Common myeloid progenitor, CD34-positive (primary cell): ENCODE measurements at regions not wholly inside any gene's neighbourhood (a gene's known extent, or its start where the extent isn't known, plus 50 kb on each side); places are given as distances from the start of the nearest gene placed in this dataset.

Experiments used
- CTCF ChIA-PET: fragments of 350-600 bp; sonication (Branson Sonifier 250); formaldehyde crosslinking; loops from one replicate; lab custom pipeline; 2021; ENCODE audit warnings: antibody characterized with exemption; lab: Charles Lee
- POLR2A ChIA-PET: fragments of 350-600 bp; sonication (Branson Sonifier 250); formaldehyde crosslinking; loops from one replicate; lab custom pipeline; 2021; ENCODE audit warnings: antibody characterized with exemption; lab: Charles Lee
- DNase-seq, 3 donors: peaks; one replicate each; pipeline versions ENCODE4 v3.0.0 to v3.0.0-alpha.2; 2013
- H3K27ac ChIP-seq, 2 experiments: 1 replicate in 1 of 2; 2 replicates in 1 of 2; pipeline ENCODE4 v1.7.0; 2013; ENCODE audit warnings: inconsistent platforms in 2 of 2, low read length in 2 of 2, mild to moderate bottlenecking in 2 of 2, low read depth in 1 of 2, moderate library complexity in 1 of 2; ENCODE audit not compliant: severe bottlenecking in 2 of 2, insufficient read depth in 1 of 2, poor library complexity in 1 of 2
- H3K27me3 ChIP-seq, 5 experiments: replicated peaks in 2 of 5; 1 replicate in 3 of 5; 2 replicates in 2 of 5; pipeline versions ENCODE4 v1.6.1 to v1.7.0; 2013; ENCODE audit warnings: low read length in 4 of 5, mild to moderate bottlenecking in 2 of 5, moderate library complexity in 2 of 5, inconsistent platforms in 1 of 5; ENCODE audit not compliant: insufficient read depth in 5 of 5, control insufficient read depth in 4 of 5
- H3K36me3 ChIP-seq, 4 experiments: 1 replicate in 2 of 4; 2 replicates in 2 of 4; pipeline versions ENCODE4 v1.6.1 to v1.7.0; 2013; ENCODE audit warnings: low read length in 3 of 4, control low read depth in 1 of 4, mild to moderate bottlenecking in 1 of 4; ENCODE audit not compliant: control insufficient read depth in 4 of 4, insufficient read depth in 4 of 4
- H3K4me1 ChIP-seq, 4 experiments: 1 replicate in 3 of 4; 2 replicates in 1 of 4; pipeline versions ENCODE4 v1.6.1 to v1.7.1; 2013; ENCODE audit warnings: low read length in 3 of 4, mild to moderate bottlenecking in 3 of 4, control low read depth in 1 of 4, inconsistent platforms in 1 of 4, moderate library complexity in 1 of 4; ENCODE audit not compliant: control insufficient read depth in 4 of 4, insufficient read depth in 4 of 4; ENCODE audit errors: control extremely low read depth in 1 of 4
- H3K4me3 ChIP-seq, 7 experiments: 1 replicate in 4 of 7; 2 replicates in 3 of 7; pipeline versions ENCODE4 v1.5.1 to v1.7.0; 2013; ENCODE audit warnings: mild to moderate bottlenecking in 7 of 7, low read length in 6 of 7, moderate library complexity in 6 of 7, inconsistent platforms in 2 of 7, low read depth in 2 of 7, control low read depth in 1 of 7; ENCODE audit not compliant: insufficient read depth in 4 of 7, control insufficient read depth in 1 of 7; ENCODE audit errors: extremely low read depth in 1 of 7
- H3K9me3 ChIP-seq, 5 experiments: 1 replicate in 4 of 5; 2 replicates in 1 of 5; pipeline versions ENCODE4 v1.6.1 to v1.7.1; 2013; ENCODE audit warnings: low read length in 4 of 5, mild to moderate bottlenecking in 2 of 5, inconsistent platforms in 1 of 5, low read depth in 1 of 5, moderate library complexity in 1 of 5; ENCODE audit not compliant: control insufficient read depth in 4 of 5, insufficient read depth in 2 of 5; ENCODE audit errors: control extremely low read depth in 1 of 5
- WGBS: methylation state at CpG from one replicate; pipeline ENCODE4 v1.1.5; 2013; ENCODE audit not compliant: insufficient coverage; 5-methylcytosine and 5-hydroxymethylcytosine counted together

- peaks cover 0 to 36% (median 5%) of the 10 kb centered on the region in 5 experiments for H3K27me3 ChIP-seq
- no CpG with 5 or more reads among the region's 2 CpGs for WGBS
- ChIA-PET CTCF (interaction anchor here (0.7 kb wide), 1 partner anchor 194 kb away, joined by 4 read pairs; no protein-coding TSS in a partner anchor), POLR2A (no interaction called here)
- no peaks in the 10 kb centered on the region for H3K4me1 ChIP-seq
- no peaks in the 10 kb centered on the region for H3K36me3 ChIP-seq
- no peak overlapping the region for H3K27ac ChIP-seq
- DNase-seq = no peak
- peaks cover 0 to 12% (median 2%) of the 10 kb centered on the region in 5 experiments for H3K9me3 ChIP-seq
- H3K4me3 ChIP-seq = no peak overlapping the region
Measured at GRCh38 chr1:22309572-22309971, 142.1 kb upstream of the ZBTB40 start.

GRCh38 chr1:22311461-22311860 is 140.2 kb upstream of the ZBTB40 start:
- no peak for DNase-seq
- CTCF ChIA-PET = no interaction called here
- peaks cover 0 to 9% (median 0%) of the 10 kb centered on the region in 5 experiments for H3K9me3 ChIP-seq
- peaks cover 0 to 28% (median 5%) of the 10 kb centered on the region in 5 experiments for H3K27me3 ChIP-seq
- H3K4me3 ChIP-seq = no peak overlapping the region
- no peak overlapping the region for H3K27ac ChIP-seq
- POLR2A ChIA-PET = no interaction called here
- 97% methylated on average over 6 of the region's 6 CpGs for WGBS
- no peaks in the 10 kb centered on the region for H3K4me1 ChIP-seq
- H3K36me3 ChIP-seq = no peaks in the 10 kb centered on the region

- H3K27me3 ChIP-seq = peaks cover 0 to 29% (median 5%) of the 10 kb centered on the region in 5 experiments
- no peaks in the 10 kb centered on the region for H3K36me3 ChIP-seq
- 95% methylated on average over 8 of the region's 8 CpGs for WGBS
- POLR2A ChIA-PET = no interaction called here
- CTCF ChIA-PET = interaction anchor here (1.1 to 1.7 kb wide), 2 partner anchors 14 to 16 kb away, joined by 3 to 4 read pairs; no protein-coding TSS in a partner anchor
- H3K4me3 ChIP-seq = no peak overlapping the region
- no peak for DNase-seq
- H3K9me3 ChIP-seq = peaks cover 0 to 6% (median 0%) of the 10 kb centered on the region in 5 experiments
- H3K27ac ChIP-seq = no peak overlapping the region
- H3K4me1 ChIP-seq = no peaks in the 10 kb centered on the region
Measured at GRCh38 chr1:22313321-22313720, 138.3 kb upstream of the ZBTB40 start.

- 96% methylated on average over 11 of the region's 11 CpGs for WGBS
- CTCF ChIA-PET = no interaction called here
- Histone ChIP-seq H3K27me3 (peaks cover 0 to 29% (median 3%) of the 10 kb centered on the region in 5 experiments), H3K9me3 (peaks cover 0 to under 1% (median 0%) of the 10 kb centered on the region in 5 experiments), H3K36me3 (no peaks in the 10 kb centered on the region), H3K27ac (no peak overlapping the region), H3K4me1 (no peaks in the 10 kb centered on the region), H3K4me3 (no peak overlapping the region)
- no peak for DNase-seq
- POLR2A ChIA-PET = no interaction called here
Measured at GRCh38 chr1:22314706-22315105, 136.9 kb upstream of the ZBTB40 start.

- ChIA-PET CTCF (no interaction called here), POLR2A (no interaction called here)
- no peaks in the 10 kb centered on the region for H3K9me3 ChIP-seq
- no peaks in the 10 kb centered on the region for H3K36me3 ChIP-seq
- H3K4me1 ChIP-seq = no peaks in the 10 kb centered on the region
- DNase-seq = no peak
- H3K4me3 ChIP-seq = no peak overlapping the region
- H3K27ac ChIP-seq = no peak overlapping the region
- WGBS = 91% methylated on average over 20 of the region's 21 CpGs
- peaks cover 0 to 26% (median 7%) of the 10 kb centered on the region in 5 experiments for H3K27me3 ChIP-seq
Measured at GRCh38 chr1:22315315-22316078, 136.2 kb upstream of the ZBTB40 start.

- peak; percentile 5 to 22 (median 14) for DNase-seq
- Histone ChIP-seq H3K36me3 (no peaks in the 10 kb centered on the region), H3K4me3 (no peak overlapping the region), H3K4me1 (no peaks in the 10 kb centered on the region), H3K9me3 (no peaks in the 10 kb centered on the region), H3K27me3 (peaks cover 0 to 38% (median 7%) of the 10 kb centered on the region in 5 experiments), H3K27ac (no peak overlapping the region)
- CTCF ChIA-PET = interaction anchor here (1.2 kb wide), 1 partner anchor 20 kb away, joined by 3 read pairs; no protein-coding TSS in a partner anchor
- POLR2A ChIA-PET = no interaction called here
- WGBS = 89% methylated on average over 9 of the region's 10 CpGs
Measured at GRCh38 chr1:22317231-22317919, 134.3 kb upstream of the ZBTB40 start.

- WGBS = 96% methylated on average over 3 of the region's 3 CpGs
- CTCF ChIA-PET = interaction anchor here (1.2 kb wide), 1 partner anchor 20 kb away, joined by 3 read pairs; no protein-coding TSS in a partner anchor
Measured at GRCh38 chr1:22317920-22318243, 133.8 kb upstream of the ZBTB40 start.

More at GRCh38 chr1:22317920-22318243, 133.8 kb upstream of the ZBTB40 start:
- peaks cover 0 to 38% (median 6%) of the 10 kb centered on the region in 5 experiments for H3K27me3 ChIP-seq
- no peak for DNase-seq
- POLR2A ChIA-PET = no interaction called here
- no peak overlapping the region for H3K4me3 ChIP-seq
- H3K27ac ChIP-seq = no peak overlapping the region
- no peaks in the 10 kb centered on the region for H3K4me1 ChIP-seq
- no peaks in the 10 kb centered on the region for H3K36me3 ChIP-seq
- no peaks in the 10 kb centered on the region for H3K9me3 ChIP-seq
